ENCODE measurements at regions not wholly inside any gene's neighbourhood (a gene's known extent, or its start where the extent isn't known, plus 50 kb on each side); places are given as distances from the start of the nearest gene placed in this dataset.
"Not testable (repeated sequence)": the region's sequence is repeated elsewhere in the genome, so short reads cannot be mapped to it uniquely, and the experiment has no call there.

GRCh38 chr4:57971261-57971660 lies 861.1 kb upstream of the IGFBP7 start:
- no peak overlapping the region for H3K27ac ChIP-seq
- no peak for DNase-seq (ENCODE audit: low spot score)
- ChIA-PET CTCF (no interaction called here), POLR2A (ENCODE audit: low non-redundant PET) (no interaction called here)
- TF ChIP-seq CTCF (conservative IDR thresholded peaks at IDR 0.05; ENCODE audit: low read depth) = no peak

- H3K27ac ChIP-seq = no peak overlapping the region
- no peak for TF ChIP-seq CTCF (conservative IDR thresholded peaks at IDR 0.05; ENCODE audit: low read depth)
- CTCF ChIA-PET = no interaction called here
- DNase-seq (ENCODE audit: low spot score) = no peak
- POLR2A ChIA-PET (ENCODE audit: low non-redundant PET) = no interaction called here
These were observed 857.0 kb upstream of the IGFBP7 start for GRCh38 chr4:57966987-57967760.

GRCh38 chr4:57965431-57965830 lies 855.2 kb upstream of the IGFBP7 start:
- POLR2A ChIA-PET (ENCODE audit: low non-redundant PET); CTCF ChIA-PET; DNase-seq (ENCODE audit: low spot score); H3K27ac ChIP-seq: not testable (repeated sequence)

- no peak for TF ChIP-seq CTCF (conservative IDR thresholded peaks at IDR 0.05; ENCODE audit: low read depth)
- no peak overlapping the region for H3K27ac ChIP-seq
- no peak for DNase-seq (ENCODE audit: low spot score)
- POLR2A ChIA-PET (ENCODE audit: low non-redundant PET) = no interaction called here
- CTCF ChIA-PET = interaction anchor here (0.7 kb wide), 1 partner anchor 121 kb away, joined by 3 read pairs; no protein-coding TSS in a partner anchor
These were observed 835.1 kb upstream of the IGFBP7 start for GRCh38 chr4:57945298-57945697.

GRCh38 chr4:57943682-57944081 lies 833.5 kb upstream of the IGFBP7 start:
- TF ChIP-seq CTCF (conservative IDR thresholded peaks at IDR 0.05; ENCODE audit: low read depth) = no peak
- ChIA-PET POLR2A (ENCODE audit: low non-redundant PET) (no interaction called here), CTCF (no interaction called here)
- DNase-seq (ENCODE audit: low spot score) = no peak
- H3K27ac ChIP-seq = no peak overlapping the region

- H3K27ac ChIP-seq; POLR2A ChIA-PET (ENCODE audit: low non-redundant PET); DNase-seq (ENCODE audit: low spot score): not testable (repeated sequence)
- CTCF ChIA-PET = interaction anchor here (0.6 kb wide), 1 partner anchor 17 kb away, joined by 3 read pairs; no protein-coding TSS in a partner anchor
These were observed 827.1 kb upstream of the IGFBP7 start for GRCh38 chr4:57937326-57937725.

GRCh38 chr4:57926311-57926710 lies 816.1 kb upstream of the IGFBP7 start:
- no peak for TF ChIP-seq CTCF (conservative IDR thresholded peaks at IDR 0.05; ENCODE audit: low read depth)
- CTCF ChIA-PET = no interaction called here
- POLR2A ChIA-PET (ENCODE audit: low non-redundant PET) = no interaction called here
- peak; percentile 0 for DNase-seq (ENCODE audit: low spot score)
- no peak overlapping the region for H3K27ac ChIP-seq

Data from RWPE1 (cell line).